Stimulated activated effector memory CD8-positive, alpha-beta T cell treated with anti-CD3 and anti-CD28 coated beads, Interleukin-12 subunit alpha, Interleukin-12 subunit beta, amount 100 ng/mL, for 72 hours (primary cell): ENCODE measurements at regions not wholly inside any gene's neighbourhood (a gene's known extent, or its start where the extent isn't known, plus 50 kb on each side); places are given as distances from the start of the nearest gene placed in this dataset.
"Not testable (repeated sequence)": the region's sequence is repeated elsewhere in the genome, so short reads cannot be mapped to it uniquely, and the experiment has no call there.

ENCODE experiments used
- ATAC-seq: fragments of 150-1000 bp; cut with Tn5 transposase; 2 replicates; pipeline ENCODE4 v1.10.0; 2021
- DNase-seq, 2 donors: peaks; one replicate each; pipeline ENCODE4 v3.0.0; 2021 to 2022; ENCODE audit warnings: low spot score in 2 of 2
- H3K27ac Mint-ChIP-seq: one replicate; pipeline ENCODE4 v1.8.0; 2022; ENCODE audit warnings: mild to moderate bottlenecking, mixed read lengths
- H3K36me3 Mint-ChIP-seq: one replicate; pipeline ENCODE4 v1.8.0; 2022; ENCODE audit warnings: mild to moderate bottlenecking, mixed read lengths
- H3K4me1 Mint-ChIP-seq: one replicate; pipeline ENCODE4 v1.8.0; 2022; ENCODE audit warnings: mixed read lengths
- H3K4me3 Mint-ChIP-seq: one replicate; pipeline ENCODE4 v1.8.0; 2022; ENCODE audit warnings: mild to moderate bottlenecking, mixed read lengths
- H3K9me3 Mint-ChIP-seq: one replicate; pipeline ENCODE4 v1.8.0; 2022; ENCODE audit warnings: mixed read lengths

DNA sequence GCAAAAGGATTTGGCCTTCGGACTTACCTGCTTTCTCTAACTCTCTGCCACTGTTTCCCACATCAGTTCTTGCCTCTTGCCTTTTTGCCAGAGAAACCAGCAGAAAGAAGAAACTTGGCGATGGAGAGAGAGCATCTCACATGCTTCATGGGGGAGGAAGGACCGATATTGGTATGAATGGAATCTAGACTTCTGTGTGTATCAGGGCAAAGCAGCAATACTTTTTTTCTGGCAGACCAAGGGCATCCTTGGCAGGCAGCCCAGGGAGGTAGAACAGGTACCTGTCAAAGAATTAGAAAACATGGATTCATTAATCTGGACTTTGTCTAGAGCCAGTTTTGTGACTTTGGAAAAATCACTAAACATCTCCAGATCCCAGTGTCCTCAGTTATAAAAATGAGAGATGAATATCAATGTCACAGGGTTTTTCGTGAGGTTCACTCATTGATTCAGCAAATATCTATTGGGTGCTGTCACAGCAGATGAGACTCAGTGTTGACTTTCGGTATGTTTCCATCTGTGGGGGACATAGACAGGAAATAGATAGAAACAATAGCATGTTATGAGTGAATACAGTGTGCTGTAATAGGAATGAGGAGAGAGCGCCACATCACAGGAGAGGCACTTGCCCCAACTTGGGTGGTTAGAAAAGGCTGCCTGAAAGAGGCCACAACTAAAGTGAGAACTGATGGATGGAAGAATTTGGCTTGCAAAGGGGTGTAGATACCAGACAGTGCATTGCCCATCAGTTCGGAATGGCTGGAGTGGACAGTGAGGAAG, 114.1 kb downstream of the CD83 start:
- Mint-ChIP-seq H3K27ac (no peak overlapping the region), H3K4me3 (no peak overlapping the region), H3K4me1 (peaks cover 6% of the 10 kb centered on the region), H3K36me3 (no peaks in the 10 kb centered on the region), H3K9me3 (no peaks in the 10 kb centered on the region)
- ATAC-seq, result peak; percentile 67
- DNase-seq, result no peak

DNA sequence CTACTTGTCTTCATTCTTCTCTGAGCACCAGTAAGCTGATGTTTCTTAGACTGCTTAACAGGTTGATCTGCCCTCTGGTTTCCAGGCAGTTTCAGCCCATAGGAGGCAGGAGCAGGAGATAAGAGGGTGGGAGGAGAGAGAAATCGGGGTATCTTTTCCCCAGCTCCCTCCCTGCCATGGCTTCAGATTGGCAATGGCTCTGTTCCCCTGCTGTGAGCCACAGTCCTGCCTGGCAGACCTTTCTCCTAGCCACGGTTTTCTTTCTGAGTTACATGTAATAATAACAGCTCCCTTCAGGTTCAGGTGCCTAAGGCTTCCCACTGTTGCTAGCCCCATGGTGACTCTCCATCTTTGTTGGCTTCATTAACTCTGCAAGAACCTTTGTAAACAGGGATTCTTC, 115.3 kb downstream of the CD83 start:
- no peak overlapping the region for H3K27ac Mint-ChIP-seq
- H3K36me3 Mint-ChIP-seq, result no peaks in the 10 kb centered on the region
- DNase-seq (no peak), ATAC-seq (no peak)
- H3K4me3 Mint-ChIP-seq, result no peak overlapping the region
- H3K4me1 Mint-ChIP-seq, result peaks cover 6% of the 10 kb centered on the region
- H3K9me3 Mint-ChIP-seq, result no peaks in the 10 kb centered on the region

DNA sequence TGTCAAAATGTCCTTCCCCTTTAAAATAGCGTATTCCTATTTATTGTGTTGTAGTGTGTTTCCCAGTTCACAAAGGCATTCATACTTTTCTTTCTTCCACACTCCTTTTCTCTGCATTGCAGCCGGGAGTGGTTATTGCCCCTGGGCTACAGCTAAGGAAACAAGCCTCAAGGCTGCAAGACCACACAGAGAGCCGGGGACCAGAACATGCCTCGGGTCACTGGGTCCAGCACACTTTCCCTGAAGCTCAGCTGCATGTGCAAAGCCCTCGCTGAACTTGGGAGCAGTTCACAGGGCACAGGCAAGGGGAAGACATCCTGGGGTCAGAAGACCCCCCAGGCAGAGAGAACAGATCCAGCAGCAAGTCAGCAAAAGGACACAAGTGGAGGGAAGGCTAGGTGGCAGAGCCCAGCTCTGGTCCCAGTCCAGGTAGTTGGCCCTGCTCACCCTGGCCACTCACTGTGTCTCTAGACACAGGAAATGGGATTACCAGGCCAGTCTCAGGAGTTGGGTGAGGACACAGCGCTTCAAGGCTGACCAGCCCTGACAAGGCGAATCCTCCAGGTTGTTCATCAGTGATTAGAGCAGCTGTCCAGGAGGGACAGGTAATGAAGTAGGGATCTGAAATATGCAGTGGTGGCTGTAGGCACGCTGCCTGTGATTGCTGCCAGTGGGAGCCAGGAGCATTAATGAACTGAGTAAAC, 118.2 kb downstream of the CD83 start:
- no peaks in the 10 kb centered on the region for H3K9me3 Mint-ChIP-seq
- DNase-seq (no peak), ATAC-seq (no peak)
- H3K27ac Mint-ChIP-seq, result no peak overlapping the region
- no peaks in the 10 kb centered on the region for H3K36me3 Mint-ChIP-seq
- no peak overlapping the region for H3K4me3 Mint-ChIP-seq
- peaks cover 6% of the 10 kb centered on the region for H3K4me1 Mint-ChIP-seq

DNA sequence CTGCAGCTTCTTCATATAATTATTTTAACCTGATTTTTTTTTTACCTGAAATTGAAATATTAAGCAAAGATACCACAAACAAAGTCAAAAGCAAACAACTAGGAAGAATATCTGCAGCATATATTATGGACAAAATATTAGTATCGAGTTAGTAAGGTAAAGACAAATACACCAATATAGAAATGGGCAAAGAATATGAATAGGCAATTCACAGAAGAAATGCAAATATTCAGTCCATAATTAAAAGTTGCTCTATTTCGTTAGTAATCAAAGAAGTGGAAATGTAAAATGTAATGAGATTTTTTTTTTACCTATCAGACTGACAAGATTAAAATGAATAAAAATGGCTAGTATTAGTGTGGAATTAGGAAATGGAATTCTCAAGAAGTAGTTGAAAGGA, 121.5 kb downstream of the CD83 start:
- peaks cover 5% of the 10 kb centered on the region for H3K4me1 Mint-ChIP-seq
- no peaks in the 10 kb centered on the region for H3K36me3 Mint-ChIP-seq
- no peaks in the 10 kb centered on the region for H3K9me3 Mint-ChIP-seq
- ATAC-seq (no peak), DNase-seq (no peak)
- H3K4me3 Mint-ChIP-seq, result no peak overlapping the region
- no peak overlapping the region for H3K27ac Mint-ChIP-seq

DNA sequence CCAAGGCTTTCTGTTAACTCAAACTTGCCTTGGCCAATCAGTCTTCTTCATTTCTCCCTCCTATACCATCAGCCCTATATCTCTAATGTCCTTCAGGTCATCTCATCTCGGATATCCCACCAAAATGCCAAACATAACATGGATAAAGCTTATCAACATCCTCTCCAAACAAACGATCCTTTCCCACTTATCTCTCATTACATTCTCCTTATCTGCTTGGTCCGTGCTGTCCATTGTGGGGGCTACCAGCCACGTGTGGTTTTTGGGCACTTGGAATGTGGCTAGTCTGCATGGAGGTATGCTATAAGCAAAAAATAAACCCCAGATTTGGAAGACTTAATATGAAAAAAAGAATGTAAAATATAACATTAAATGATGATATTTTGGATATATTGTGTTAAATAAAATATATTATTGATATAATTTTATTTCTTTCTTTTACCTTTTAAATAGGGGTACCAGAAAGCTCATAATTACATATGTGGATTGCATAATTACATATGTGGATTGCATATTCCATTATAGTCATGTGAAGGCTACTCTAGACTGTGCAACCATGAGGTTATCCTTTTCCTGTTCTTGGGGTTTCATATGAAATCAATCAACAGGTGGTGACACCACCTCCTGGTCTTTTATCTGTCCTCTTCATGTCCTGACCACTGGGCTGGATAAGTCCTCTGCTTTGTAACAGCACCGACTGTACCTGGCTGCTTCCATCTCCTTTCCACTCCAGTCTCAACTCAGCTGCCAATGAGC, 123.0 kb downstream of the CD83 start:
- ATAC-seq (no peak), DNase-seq (peak in 1 of 2 donors; percentile 7)
- no peaks in the 10 kb centered on the region for H3K9me3 Mint-ChIP-seq
- no peak overlapping the region for H3K27ac Mint-ChIP-seq
- no peak overlapping the region for H3K4me3 Mint-ChIP-seq
- H3K36me3 Mint-ChIP-seq, result no peaks in the 10 kb centered on the region
- peaks cover 5% of the 10 kb centered on the region for H3K4me1 Mint-ChIP-seq

DNA sequence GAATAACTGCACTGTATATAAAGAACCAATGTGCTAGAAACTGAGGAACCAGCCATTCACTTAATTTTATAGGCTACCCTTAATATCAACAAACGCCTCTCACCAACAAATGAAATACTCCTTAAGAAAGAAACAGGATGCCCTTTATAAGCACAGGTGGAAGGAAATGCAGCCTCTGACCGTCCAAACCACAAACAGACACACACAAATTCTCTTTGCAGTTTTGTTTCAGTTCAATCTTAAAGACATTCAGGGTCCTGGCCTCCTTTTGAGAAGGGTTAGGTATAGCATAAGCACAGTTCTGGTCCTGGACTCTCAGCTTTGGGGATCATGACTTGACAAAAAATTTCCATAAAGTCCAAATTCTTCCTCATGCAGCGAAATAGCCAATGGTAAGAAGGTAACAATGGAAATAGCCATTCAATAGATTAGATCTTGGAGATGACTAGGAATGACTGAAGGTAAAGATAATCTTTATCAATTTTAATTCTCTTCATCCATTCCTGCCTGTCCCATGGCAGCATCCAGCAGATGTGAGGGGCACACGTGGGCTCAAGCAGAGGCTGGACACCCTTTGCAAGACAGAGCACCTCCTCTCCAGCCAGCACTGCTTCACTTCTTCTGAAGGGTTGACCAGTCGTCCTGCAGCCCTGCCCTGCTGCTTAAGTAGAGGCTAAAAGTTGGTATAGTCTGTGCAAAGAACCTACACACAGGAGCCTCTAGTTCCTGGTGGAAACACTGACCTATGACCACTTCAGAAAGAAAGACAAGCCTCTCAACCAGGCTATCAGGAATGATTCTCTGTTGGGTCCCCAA, 123.9 kb downstream of the CD83 start:
- H3K36me3 Mint-ChIP-seq, result no peaks in the 10 kb centered on the region
- no peak for ATAC-seq
- peaks cover 5% of the 10 kb centered on the region for H3K4me1 Mint-ChIP-seq
- no peak overlapping the region for H3K4me3 Mint-ChIP-seq
- no peak for DNase-seq
- no peaks in the 10 kb centered on the region for H3K9me3 Mint-ChIP-seq
- no peak overlapping the region for H3K27ac Mint-ChIP-seq

DNA sequence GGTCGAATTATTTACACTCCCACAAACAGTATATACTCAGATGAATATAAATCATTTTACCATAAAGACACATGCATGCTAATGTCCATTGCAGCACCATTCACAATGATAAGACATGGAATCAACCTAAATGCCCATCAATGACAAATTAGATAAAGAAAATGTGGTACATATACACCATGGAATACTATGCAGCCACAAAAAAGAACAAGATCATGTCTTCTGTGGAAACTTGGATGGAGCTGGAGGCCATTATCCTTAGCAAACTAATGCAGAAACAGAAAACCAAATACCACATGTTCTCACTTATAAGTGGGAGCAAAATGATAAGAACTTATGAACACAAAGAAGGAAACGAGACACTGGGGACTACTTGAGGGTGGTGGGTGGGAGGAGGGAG, 125.3 kb downstream of the CD83 start:
- H3K27ac Mint-ChIP-seq, H3K9me3 Mint-ChIP-seq, H3K36me3 Mint-ChIP-seq, H3K4me1 Mint-ChIP-seq, H3K4me3 Mint-ChIP-seq, ATAC-seq: not testable (repeated sequence)
- DNase-seq, result peak in 1 of 2 donors; percentile 7

DNA sequence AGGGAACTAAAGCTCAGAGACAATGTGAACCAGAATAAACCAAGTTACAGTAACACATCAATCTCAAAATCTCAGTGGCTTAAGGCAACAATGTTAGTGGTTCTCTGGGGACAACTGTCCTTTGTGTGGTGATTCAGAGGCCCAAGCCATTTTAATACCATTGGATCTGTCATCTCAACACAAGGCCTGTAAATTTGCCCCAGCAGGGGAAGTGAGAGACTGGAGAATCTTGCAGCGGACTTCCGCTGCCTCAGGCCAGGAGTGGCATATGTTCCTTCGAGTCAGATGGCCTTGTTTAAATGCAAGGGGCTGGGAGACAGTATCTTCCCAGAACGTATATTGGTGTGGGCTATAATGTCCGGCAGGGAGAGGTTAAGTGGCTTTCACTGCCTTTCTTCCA, 126.0 kb downstream of the CD83 start:
- DNase-seq, result peak in 1 of 2 donors; percentile 18
- no peaks in the 10 kb centered on the region for H3K36me3 Mint-ChIP-seq
- ATAC-seq, result no peak
- H3K4me3 Mint-ChIP-seq, result no peak overlapping the region
- no peaks in the 10 kb centered on the region for H3K9me3 Mint-ChIP-seq
- H3K27ac Mint-ChIP-seq, result no peak overlapping the region
- H3K4me1 Mint-ChIP-seq, result peaks cover 5% of the 10 kb centered on the region

DNA sequence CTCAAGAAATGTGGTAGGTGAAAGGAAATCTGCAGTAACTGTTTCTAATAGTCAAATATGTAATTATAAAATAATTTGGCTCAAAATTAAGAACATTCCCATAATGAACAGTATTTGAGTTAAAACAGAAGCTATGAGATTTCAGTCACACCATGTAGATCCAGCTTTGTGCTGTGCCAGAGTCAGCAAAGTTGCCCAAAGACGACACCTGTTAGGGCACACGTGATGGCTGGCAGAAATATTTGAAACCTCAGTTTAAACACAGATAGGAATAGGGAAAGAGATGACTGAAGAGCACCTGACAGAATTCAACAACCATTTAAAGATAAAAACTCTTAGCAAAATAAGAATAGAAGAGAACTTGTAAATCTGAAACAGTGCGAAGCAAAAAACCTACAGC, 129.3 kb downstream of the CD83 start:
- H3K36me3 Mint-ChIP-seq, result no peaks in the 10 kb centered on the region
- ATAC-seq, result no peak
- no peak overlapping the region for H3K4me3 Mint-ChIP-seq
- H3K27ac Mint-ChIP-seq, result no peak overlapping the region
- no peak for DNase-seq
- no peaks in the 10 kb centered on the region for H3K9me3 Mint-ChIP-seq
- H3K4me1 Mint-ChIP-seq, result no peaks in the 10 kb centered on the region

DNA sequence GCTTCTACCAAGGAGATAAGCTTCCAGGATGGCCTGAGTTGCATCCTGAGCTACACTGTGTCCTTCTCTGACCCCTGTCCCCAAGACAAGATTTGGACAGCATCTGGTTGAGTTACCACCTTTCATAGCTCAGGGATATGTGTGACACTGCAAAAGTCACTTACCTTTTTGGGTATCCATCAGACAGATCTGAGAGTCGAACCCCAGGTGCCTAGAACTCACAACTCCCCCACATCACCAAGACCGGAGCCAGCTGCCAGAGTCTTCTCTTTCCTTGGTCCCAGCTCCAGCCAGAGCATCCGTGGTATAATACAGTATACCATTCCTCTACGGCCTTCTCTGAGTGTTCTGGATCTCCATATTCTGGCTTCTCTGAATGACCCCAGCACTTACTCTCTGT, 133.0 kb downstream of the CD83 start:
- H3K27ac Mint-ChIP-seq, result no peak overlapping the region
- H3K36me3 Mint-ChIP-seq, result no peaks in the 10 kb centered on the region
- H3K4me3 Mint-ChIP-seq, result no peak overlapping the region
- ATAC-seq, result no peak
- H3K4me1 Mint-ChIP-seq, result no peaks in the 10 kb centered on the region
- H3K9me3 Mint-ChIP-seq, result no peaks in the 10 kb centered on the region
- DNase-seq, result peak in 1 of 2 donors; percentile 36

DNA sequence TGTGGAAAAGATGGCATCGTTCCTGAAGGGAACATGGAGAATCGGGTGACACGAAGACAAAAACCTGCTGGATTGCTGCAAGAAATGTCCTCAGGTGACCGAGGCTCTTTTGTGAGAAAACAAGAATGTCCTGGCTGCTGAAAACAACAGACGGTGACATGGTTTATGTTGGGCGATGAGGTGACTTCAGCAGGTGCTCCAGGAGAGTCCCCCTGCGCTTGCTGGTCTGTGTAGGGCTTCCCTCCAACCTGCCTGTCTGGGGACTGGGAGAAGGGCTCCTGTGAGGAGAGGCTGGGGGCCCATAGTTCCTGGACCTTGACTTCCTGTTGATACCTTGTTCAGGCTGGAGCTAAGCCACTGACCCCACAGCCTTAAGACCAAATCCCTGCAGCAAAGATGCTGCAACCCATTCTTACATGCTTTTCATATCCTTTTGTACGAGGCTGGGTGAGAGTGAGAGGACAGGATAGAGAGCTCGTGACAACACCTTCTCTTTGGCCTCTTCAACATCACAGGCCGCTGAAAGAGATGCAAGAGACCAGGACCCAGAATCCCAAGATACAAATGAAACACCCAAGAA, 134.8 kb downstream of the CD83 start:
- ATAC-seq (no peak), DNase-seq (peak in 1 of 2 donors; percentile 40)
- Mint-ChIP-seq H3K36me3 (no peaks in the 10 kb centered on the region), H3K4me3 (no peak overlapping the region), H3K27ac (no peak overlapping the region), H3K4me1 (no peaks in the 10 kb centered on the region), H3K9me3 (no peaks in the 10 kb centered on the region)

DNA sequence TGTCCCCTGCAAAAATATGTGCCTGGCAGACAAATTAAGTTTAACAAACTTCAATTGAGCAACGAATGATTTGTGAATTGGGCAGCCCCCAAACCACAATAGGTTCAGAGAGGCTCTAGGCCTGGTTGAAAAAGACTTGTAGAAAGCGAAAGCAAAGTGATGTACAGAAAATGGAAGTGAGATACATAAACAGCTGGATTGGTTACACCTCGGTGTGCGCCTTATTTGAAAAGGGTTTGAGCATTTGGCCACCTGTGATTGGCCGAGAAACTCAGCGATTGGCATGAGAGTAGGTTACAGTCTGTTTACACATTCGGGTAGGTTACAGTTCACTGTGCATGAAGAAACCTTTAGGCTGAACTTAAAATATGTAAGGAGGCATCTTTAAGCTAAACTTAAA, 136.9 kb downstream of the CD83 start:
- DNase-seq, result peak in 1 of 2 donors; percentile 36
- no peaks in the 10 kb centered on the region for H3K4me1 Mint-ChIP-seq
- no peak overlapping the region for H3K27ac Mint-ChIP-seq
- ATAC-seq, result no peak
- no peaks in the 10 kb centered on the region for H3K9me3 Mint-ChIP-seq
- no peaks in the 10 kb centered on the region for H3K36me3 Mint-ChIP-seq
- no peak overlapping the region for H3K4me3 Mint-ChIP-seq

DNA sequence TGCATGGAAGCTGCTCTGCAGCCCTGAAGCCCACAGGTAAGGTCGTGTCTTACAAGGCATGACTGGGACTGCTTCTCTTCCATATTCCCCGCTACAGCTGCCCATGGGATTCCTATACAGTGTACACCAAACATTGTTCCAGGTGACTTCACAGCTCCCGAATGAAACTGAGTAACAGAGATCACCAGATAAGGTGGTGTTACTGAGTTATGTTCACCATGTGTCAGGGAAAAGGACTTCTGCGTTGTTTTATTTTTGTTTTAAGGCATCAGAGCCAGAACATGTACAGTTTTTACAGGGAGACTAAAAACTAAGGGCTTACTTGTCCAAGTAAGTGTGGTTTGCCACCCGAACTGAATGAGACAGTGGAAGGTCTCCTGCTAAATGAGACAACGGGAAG, 138.3 kb downstream of the CD83 start:
- Mint-ChIP-seq H3K9me3 (peaks cover 2% of the 10 kb centered on the region), H3K4me1 (no peaks in the 10 kb centered on the region), H3K4me3 (no peak overlapping the region), H3K36me3 (no peaks in the 10 kb centered on the region), H3K27ac (no peak overlapping the region)
- ATAC-seq, result no peak
- peak in 1 of 2 donors; percentile 2 for DNase-seq

DNA sequence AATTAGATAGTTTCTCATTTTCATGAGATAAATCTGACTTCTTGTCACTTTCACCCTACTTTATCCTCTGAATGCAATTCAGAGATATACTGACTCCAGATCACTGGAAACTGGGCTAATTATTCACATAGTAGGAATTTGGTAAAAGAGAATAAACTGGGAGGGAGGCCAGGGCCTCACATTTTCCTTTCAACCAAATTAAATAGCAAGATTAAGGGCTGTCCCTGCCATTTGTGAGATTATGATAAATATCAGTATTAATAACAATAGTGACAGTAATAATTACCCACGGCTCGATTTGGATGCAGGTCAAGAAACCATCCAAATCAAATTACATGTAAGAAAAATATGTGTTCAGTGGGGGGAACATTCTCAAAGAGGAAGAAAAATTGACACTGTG, 140.5 kb downstream of the CD83 start:
- H3K36me3 Mint-ChIP-seq, result no peaks in the 10 kb centered on the region
- no peak overlapping the region for H3K4me3 Mint-ChIP-seq
- DNase-seq, result no peak
- peaks cover 5% of the 10 kb centered on the region for H3K9me3 Mint-ChIP-seq
- H3K27ac Mint-ChIP-seq, result no peak overlapping the region
- ATAC-seq, result no peak
- H3K4me1 Mint-ChIP-seq, result no peaks in the 10 kb centered on the region
